GM23248 (cell line): ENCODE measurements at regions not wholly inside any gene's neighbourhood (a gene's known extent, or its start where the extent isn't known, plus 50 kb on each side); places are given as distances from the start of the nearest gene placed in this dataset.

ENCODE experiments used
- DNase-seq: peaks from one replicate; pipeline ENCODE4 v3.0.0-alpha.2; 2015
- H2AFZ ChIP-seq: fragments of 200-600 bp; sonication (generic); 2 replicates; pipeline ENCODE4 v1.6.1; 2016; ENCODE audit warnings: antibody characterized with exemption
- H3F3A ChIP-seq: fragments of 200-600 bp; sonication (generic); 2 replicates; pipeline ENCODE4 v1.6.1; 2016; ENCODE audit warnings: mild to moderate bottlenecking, antibody characterized with exemption, mixed run types; ENCODE audit not compliant: insufficient read depth
- H3K27ac ChIP-seq: fragments of 200-600 bp; sonication (generic); 2 replicates; pipeline ENCODE4 v1.5.1; 2016; ENCODE audit warnings: mild to moderate bottlenecking
- H3K27me3 ChIP-seq: fragments of 200-600 bp; sonication (generic); replicated peaks from 2 replicates; pipeline ENCODE4 v1.6.1; 2016; ENCODE audit warnings: mild to moderate bottlenecking; ENCODE audit not compliant: insufficient read depth
- H3K36me3 ChIP-seq: fragments of 200-600 bp; sonication (generic); 2 replicates; pipeline ENCODE4 v1.6.1; 2016; ENCODE audit warnings: low read depth, mild to moderate bottlenecking
- H3K4me1 ChIP-seq: fragments of 200-600 bp; sonication (generic); 2 replicates; pipeline ENCODE4 v1.6.1; 2016; ENCODE audit warnings: mild to moderate bottlenecking; ENCODE audit not compliant: insufficient read depth
- H3K4me2 ChIP-seq: fragments of 200-600 bp; sonication (generic); one replicate; pipeline ENCODE4 v1.6.1; 2016; ENCODE audit warnings: mild to moderate bottlenecking; ENCODE audit not compliant: unreplicated experiment
- H3K4me3 ChIP-seq: fragments of 200-600 bp; sonication (generic); 2 replicates; pipeline ENCODE4 v1.5.1; 2016; ENCODE audit warnings: mild to moderate bottlenecking
- H3K79me2 ChIP-seq: fragments of 200-600 bp; sonication (generic); 2 replicates; pipeline ENCODE4 v1.6.1; 2016; ENCODE audit warnings: mild to moderate bottlenecking; ENCODE audit not compliant: insufficient read depth
- H3K9ac ChIP-seq: fragments of 200-600 bp; sonication (generic); 2 replicates; pipeline ENCODE4 v1.6.1; 2016; ENCODE audit warnings: mild to moderate bottlenecking
- H3K9me2 ChIP-seq: fragments of 200-600 bp; sonication (generic); 2 replicates; pipeline ENCODE4 v1.6.1; 2016; ENCODE audit warnings: mixed run types, mild to moderate bottlenecking, moderate library complexity; ENCODE audit not compliant: insufficient read depth
- H3K9me3 ChIP-seq: fragments of 200-600 bp; sonication (generic); one replicate; pipeline ENCODE4 v1.6.1; 2017; ENCODE audit warnings: low read depth
- H4K20me1 ChIP-seq: fragments of 200-600 bp; sonication (generic); 2 replicates; pipeline ENCODE4 v1.6.0; 2016; ENCODE audit not compliant: insufficient read depth
- EZH2 ChIP-seq: fragments of 200-600 bp; sonication (generic); IDR thresholded peaks from 2 replicates; pipeline ENCODE4 v1.6.1; 2018; ENCODE audit warnings: antibody characterized with exemption, mild to moderate bottlenecking; ENCODE audit not compliant: insufficient read depth, poor library complexity, severe bottlenecking
- EZH2phosphoT487 ChIP-seq: fragments of 200-600 bp; sonication (generic); IDR thresholded peaks from 2 replicates; pipeline ENCODE4 v1.6.1; 2018; ENCODE audit warnings: antibody characterized with exemption, moderate library complexity, mild to moderate bottlenecking, low read depth; ENCODE audit not compliant: insufficient read depth
- WGBS, 2 experiments: methylation state at CpG; one replicate each; pipeline ENCODE4 v1.1.6; 2015 to 2017; ENCODE audit warnings: low lambda C conversion rate in 2 of 2, low coverage in 1 of 2; ENCODE audit errors: missing lambda C conversion rate in 2 of 2; 5-methylcytosine and 5-hydroxymethylcytosine counted together
- in situ Hi-C: fragments of 300-500 bp; cut with MboI; formaldehyde crosslinking; loops from 2 replicates; pipeline ENCODE4 v1.15.0; 2020

- no peaks in the 10 kb centered on the region for H3F3A ChIP-seq
- DNase-seq: no peak
- H3K79me2 ChIP-seq: no peaks in the 10 kb centered on the region
- no peak overlapping the region for H2AFZ ChIP-seq
- H3K27ac ChIP-seq: no peak overlapping the region
- no peaks in the 10 kb centered on the region for H3K36me3 ChIP-seq
- no peaks in the 10 kb centered on the region for H3K9me2 ChIP-seq
- H3K4me3 ChIP-seq: no peak overlapping the region
- 12 to 14% methylated on average over 1 of the region's 1 CpG for WGBS, 2 experiments
- no peaks in the 10 kb centered on the region for H3K27me3 ChIP-seq
- in situ Hi-C loops: loop anchor here (25.0 kb wide), 1 partner anchor 658 kb away; no protein-coding TSS in a partner anchor
- TF ChIP-seq EZH2phosphoT487 (no peak), EZH2 (no peak)
- no peaks in the 10 kb centered on the region for H3K9me3 ChIP-seq
- H3K4me1 ChIP-seq: no peaks in the 10 kb centered on the region
- H4K20me1 ChIP-seq: no peaks in the 10 kb centered on the region
- H3K9ac ChIP-seq: no peak overlapping the region
- no peak overlapping the region for H3K4me2 ChIP-seq
These were observed 1038.4 kb downstream of the GALC start for GRCh38 chr14:86954623-86955022.

DNA sequence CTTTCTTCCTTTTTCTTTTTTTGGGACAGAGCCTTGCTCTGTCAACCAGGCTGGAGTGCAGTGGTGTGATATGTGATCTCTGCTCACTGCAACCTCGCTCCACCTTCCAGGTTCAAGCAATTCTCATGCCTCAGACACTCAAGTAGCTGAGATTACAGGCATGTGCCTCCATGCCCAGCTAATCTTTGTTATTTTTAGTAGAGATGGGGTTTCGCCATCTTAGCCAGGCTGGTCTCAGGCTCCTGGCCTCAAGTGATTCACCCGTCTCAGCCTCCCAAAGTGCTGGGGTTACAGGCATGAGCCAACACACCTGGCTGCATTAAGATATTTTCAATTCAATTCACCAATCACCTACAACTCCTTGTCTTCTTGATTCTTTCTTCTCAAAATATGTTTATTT lies 1046.5 kb downstream of the GALC start:
- H3K4me1 ChIP-seq: no peaks in the 10 kb centered on the region
- no peak overlapping the region for H3K9ac ChIP-seq
- no peak overlapping the region for H3K4me2 ChIP-seq
- WGBS, 2 experiments: 15 to 20% methylated on average over 3 of the region's 3 CpGs
- H4K20me1 ChIP-seq: no peaks in the 10 kb centered on the region
- no peak overlapping the region for H3K4me3 ChIP-seq
- H3K27me3 ChIP-seq: no peaks in the 10 kb centered on the region
- H3K27ac ChIP-seq: no peak overlapping the region
- no peaks in the 10 kb centered on the region for H3K36me3 ChIP-seq
- in situ Hi-C loops: no loop called here
- H3K9me2 ChIP-seq: no peaks in the 10 kb centered on the region
- no peaks in the 10 kb centered on the region for H3K79me2 ChIP-seq
- H3F3A ChIP-seq: no peaks in the 10 kb centered on the region
- no peak overlapping the region for H2AFZ ChIP-seq
- no peak for TF ChIP-seq EZH2phosphoT487
- no peak for TF ChIP-seq EZH2
- DNase-seq: no peak
- no peaks in the 10 kb centered on the region for H3K9me3 ChIP-seq

DNA sequence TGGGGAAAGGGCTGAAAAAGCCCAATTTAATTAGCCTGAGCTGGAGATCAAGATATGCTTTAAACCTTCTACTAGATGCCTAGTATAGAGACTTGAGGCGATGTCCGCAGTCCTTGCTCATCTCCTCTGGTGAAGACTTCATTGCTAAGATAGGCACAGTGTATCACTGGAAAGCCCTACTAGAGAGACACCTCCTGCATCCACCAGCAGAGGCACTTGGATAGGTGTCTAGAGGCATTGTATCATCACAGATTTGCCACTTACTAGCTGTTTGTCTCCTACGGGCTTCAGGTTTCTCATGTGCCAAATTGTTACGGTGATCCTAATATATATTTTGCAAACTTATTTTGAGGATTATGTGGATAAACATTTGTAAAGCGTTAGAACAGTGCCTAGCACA lies 1048.5 kb downstream of the GALC start:
- no peaks in the 10 kb centered on the region for H3K36me3 ChIP-seq
- DNase-seq: no peak
- in situ Hi-C loops: no loop called here
- H4K20me1 ChIP-seq: no peaks in the 10 kb centered on the region
- H3K9me2 ChIP-seq: no peaks in the 10 kb centered on the region
- H2AFZ ChIP-seq: no peak overlapping the region
- WGBS, 2 experiments: 57 to 61% methylated on average over 5 of the region's 5 CpGs
- H3F3A ChIP-seq: no peaks in the 10 kb centered on the region
- H3K4me2 ChIP-seq: no peak overlapping the region
- H3K27ac ChIP-seq: no peak overlapping the region
- H3K9me3 ChIP-seq: no peaks in the 10 kb centered on the region
- no peak for TF ChIP-seq EZH2
- TF ChIP-seq EZH2phosphoT487: no peak
- H3K4me1 ChIP-seq: no peaks in the 10 kb centered on the region
- H3K4me3 ChIP-seq: no peak overlapping the region
- no peak overlapping the region for H3K9ac ChIP-seq
- H3K79me2 ChIP-seq: no peaks in the 10 kb centered on the region
- no peaks in the 10 kb centered on the region for H3K27me3 ChIP-seq

DNA sequence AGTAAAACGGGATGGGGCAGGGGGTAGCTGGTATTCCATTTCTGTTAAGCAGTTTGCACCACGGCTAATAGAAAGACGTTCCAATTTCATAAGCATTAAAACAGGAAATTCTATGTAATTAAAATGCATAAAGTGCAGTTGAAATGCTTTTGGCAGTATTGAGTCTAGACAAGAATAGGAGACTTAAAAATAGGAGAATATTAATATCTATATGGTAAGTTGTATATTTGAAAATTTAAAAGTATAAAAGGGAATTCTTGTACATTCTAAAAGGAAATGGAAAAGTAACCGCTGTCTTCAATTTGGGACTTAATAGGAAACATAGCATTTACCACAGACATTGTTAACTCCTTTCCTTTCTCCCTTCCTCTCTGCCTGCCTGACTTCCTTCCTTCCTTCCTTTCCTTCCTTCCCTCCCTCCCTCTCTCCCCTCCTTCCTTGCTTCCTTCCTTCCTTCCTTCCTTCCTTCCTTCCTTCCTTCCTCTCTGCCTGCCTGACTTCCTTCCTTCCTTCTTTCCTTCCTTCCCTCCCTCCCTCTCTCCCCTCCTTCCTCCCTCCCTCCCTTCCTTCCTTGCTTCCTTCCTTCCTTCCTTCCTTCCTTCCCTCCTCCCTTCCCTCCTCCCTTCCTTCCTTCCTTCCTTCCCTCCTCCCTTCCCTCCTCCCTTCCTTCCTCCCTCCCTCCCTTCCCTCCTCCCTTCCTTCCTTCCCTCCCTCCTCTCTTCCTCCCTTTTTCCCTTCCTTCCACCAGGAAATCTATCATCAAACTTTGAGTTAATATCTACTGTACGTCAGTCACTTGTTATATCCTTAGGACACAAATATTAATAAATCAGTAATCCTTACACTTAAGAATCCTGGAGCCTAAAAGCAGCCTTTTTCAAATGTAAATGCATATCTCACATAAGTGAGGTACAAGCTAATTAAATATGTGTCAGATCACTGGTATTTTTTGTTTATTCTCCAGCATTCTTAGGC lies 1049.3 kb downstream of the GALC start:
- Histone ChIP-seq H3K79me2 (no peaks in the 10 kb centered on the region), H3K4me3 (no peak overlapping the region), H3F3A (no peaks in the 10 kb centered on the region), H3K9me2 (no peaks in the 10 kb centered on the region), H3K36me3 (no peaks in the 10 kb centered on the region), H3K9ac (no peak overlapping the region), H4K20me1 (no peaks in the 10 kb centered on the region), H3K4me1 (no peaks in the 10 kb centered on the region), H2AFZ (no peak overlapping the region), H3K27ac (no peak overlapping the region), H3K27me3 (no peaks in the 10 kb centered on the region), H3K4me2 (no peak overlapping the region), H3K9me3 (no peaks in the 10 kb centered on the region)
- TF ChIP-seq EZH2phosphoT487: no peak
- TF ChIP-seq EZH2: no peak
- DNase-seq: no peak
- 13 to 22% methylated on average over 5 of the region's 5 CpGs for WGBS, 2 experiments
- in situ Hi-C loops: no loop called here
